NCI-H146 treated with DMSO at 0.1 percent for 48 hours (cell line): ENCODE measurements at regions not wholly inside any gene's neighbourhood (a gene's known extent, or its start where the extent isn't known, plus 50 kb on each side); places are given as distances from the start of the nearest gene placed in this dataset.
"Not testable (repeated sequence)": the region's sequence is repeated elsewhere in the genome, so short reads cannot be mapped to it uniquely, and the experiment has no call there.

Source experiments
- DNase-seq: peaks from one replicate; lab custom pipeline; 2025; ENCODE audit not compliant: unreplicated experiment; lab: John Stamatoyannopoulos, UW

DNA sequence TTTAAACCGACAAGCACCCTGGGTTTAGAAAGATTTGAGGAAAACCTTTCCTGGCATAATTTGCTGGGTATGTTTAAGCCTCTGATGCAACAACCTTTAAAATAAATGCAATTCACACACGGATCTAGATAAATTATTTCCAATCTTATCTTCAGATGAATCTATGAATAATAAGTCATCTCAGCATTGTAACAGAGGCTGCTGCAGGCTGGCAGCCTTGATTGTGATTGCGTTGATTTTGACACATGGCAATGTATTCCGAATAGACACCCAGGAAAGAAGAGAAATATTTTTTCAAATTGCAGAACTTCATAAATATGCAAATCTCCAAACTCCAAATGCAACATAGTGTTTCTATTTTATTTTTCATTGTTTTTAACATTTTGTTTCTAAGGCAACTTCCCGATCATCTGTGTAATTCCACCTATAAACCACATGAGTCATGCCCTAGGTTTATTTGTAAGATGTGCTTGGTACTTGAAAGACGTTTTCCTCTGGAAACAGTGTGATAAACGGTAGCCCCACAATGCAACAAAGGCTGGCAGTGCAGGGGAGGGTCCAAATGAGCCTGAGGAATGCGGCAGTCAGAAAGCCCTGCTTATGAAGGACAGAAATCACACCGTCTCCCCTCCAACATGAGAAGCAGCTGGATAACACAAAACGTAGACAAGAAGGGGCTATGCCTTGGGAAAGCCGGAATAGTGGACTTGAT is 359.0 kb downstream of the BRD1 start:
- no peak for DNase-seq

DNA sequence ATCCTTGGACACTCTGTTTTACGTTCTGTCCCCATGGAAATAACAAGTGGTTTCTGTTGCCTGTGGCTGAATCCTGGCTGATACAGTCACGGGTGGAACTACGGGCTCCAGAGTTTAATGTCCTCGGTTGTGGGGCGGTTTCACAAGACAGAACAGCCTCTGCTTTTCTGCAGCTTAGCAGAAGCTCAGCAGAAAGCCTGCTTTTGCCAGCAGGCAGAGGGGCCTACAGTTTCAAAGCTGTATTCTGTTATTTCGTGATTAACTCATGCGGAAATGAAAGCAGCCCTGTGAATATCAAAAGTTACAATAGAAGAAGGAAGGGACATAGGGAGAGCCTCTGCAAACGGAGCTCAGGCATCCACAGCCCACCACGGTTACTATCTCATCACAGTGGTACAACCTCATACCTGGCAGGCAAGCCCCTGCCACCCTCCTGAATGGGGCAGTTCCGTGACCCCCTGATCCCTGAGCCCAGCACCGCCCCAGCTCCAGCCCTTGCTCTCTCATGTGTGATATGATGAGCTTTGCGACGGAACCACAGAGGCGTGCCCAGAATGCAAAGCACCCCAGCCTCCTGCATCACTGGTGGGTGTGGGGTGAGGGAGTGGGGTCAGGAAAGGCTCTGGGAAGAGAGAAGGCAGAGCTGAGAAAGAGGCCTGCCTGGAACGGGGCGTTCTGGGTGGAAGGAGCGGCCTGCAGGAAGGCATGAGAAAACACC is 360.6 kb downstream of the BRD1 start:
- DNase-seq = no peak

DNA sequence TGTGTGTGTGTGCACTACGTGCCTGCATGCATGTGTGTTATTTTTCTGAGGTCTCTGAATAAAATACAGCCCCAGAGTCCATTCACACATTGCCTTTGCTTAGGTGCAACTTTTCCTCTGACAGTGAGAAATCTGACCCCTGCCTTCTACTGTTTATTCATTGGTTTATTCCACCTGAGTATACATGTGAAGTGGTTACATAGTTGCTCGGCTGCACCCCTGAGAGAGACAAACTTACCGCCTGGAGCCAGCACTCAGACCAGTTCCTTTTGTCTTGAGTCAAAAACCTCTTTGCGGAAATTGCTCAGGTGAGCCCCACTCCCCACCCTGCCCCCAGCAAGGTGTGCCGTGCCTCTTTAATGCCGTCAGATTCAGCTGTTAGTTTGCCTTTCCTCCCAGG is 363.6 kb downstream of the BRD1 start:
- DNase-seq = no peak

DNA sequence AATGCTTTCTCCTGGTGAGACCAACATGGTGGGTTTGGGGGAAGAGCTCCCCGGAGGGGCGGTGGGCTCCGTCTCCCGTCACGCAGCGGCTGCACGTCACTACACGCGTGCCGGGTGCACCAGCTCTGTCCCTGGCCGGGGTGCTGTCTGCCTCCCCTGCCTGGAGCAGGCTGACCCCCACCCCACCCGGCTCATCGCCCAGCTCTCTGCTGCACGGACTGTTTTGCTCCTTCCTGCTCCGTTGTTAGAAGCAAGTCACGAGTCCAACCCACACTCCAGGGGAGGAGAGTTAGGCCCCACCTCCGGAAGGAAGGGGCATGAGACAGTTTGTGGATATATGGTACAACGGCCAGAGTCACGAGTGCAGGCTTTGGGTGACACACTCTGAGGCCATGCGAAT is 364.9 kb downstream of the BRD1 start:
- no peak for DNase-seq

DNA sequence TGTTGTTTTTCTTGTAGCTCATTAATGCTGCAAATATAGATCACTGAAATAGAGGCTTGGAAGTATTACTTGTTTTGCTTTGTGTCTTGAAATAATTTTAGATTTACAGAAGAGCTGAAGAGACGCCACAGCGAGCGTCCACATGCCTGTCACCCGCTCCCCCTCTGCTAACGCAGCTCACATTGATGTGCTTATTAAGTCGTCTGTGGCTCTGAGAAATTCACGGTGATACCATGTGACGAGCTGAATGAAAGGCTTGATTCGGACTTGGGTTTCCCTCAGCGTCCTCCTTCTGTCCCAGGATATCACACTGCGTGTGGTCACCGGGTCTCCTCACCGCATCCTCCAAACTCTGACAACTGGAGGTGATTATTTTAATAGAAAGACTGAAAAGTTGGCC is 365.4 kb downstream of the BRD1 start:
- no peak for DNase-seq

DNA sequence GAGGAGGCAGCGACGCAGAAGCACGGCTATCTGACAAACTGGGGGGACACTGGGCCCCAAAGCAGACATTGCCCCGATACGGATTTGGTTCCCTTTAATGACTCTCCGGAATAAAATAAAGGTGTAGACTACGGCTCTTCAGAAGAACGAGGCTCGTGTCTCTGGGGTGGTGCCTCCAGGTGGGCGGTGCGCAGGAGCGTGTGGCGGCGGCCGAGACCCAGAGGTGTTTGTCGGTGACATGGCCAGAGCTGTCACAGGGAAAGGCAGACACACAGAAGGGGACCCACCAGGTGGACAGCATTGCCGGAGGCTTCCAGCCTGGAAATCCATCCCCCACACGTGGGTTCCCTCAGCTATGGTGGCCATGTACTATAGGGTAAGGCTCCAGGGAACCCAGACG is 366.0 kb downstream of the BRD1 start:
- DNase-seq = no peak

DNA sequence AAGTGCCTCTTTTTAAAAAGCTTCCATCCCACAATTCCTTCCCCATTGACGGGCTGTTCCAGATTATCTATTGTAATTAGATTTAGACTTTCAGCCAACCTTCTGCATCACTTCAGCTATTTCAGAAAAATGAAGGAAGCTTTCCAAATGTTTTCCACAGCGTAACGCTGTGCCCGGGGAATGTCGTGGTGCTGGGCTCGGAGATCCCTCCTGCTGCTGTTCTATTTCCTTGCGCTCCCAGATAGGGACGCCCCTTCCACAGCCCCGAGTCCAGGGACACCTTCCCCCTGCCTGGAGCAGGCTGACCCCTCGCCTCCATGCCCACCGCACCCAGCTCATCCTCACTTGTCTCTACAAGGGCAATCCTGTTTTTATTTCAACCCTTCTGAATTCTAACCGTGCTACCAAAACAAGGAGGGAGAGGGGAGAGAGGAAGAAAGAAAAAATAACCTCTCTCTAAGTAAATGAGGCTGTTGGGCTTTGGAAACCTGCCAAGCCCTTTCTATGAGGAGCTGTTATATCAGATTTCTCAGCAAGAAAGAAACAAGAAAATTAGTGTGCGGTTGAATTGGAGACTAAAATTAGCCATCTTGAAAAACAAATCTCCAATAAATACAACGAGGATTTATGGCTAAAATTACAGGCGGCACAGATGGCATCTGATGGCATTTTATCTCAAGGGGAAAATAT is 366.9 kb downstream of the BRD1 start:
- DNase-seq = no peak

DNA sequence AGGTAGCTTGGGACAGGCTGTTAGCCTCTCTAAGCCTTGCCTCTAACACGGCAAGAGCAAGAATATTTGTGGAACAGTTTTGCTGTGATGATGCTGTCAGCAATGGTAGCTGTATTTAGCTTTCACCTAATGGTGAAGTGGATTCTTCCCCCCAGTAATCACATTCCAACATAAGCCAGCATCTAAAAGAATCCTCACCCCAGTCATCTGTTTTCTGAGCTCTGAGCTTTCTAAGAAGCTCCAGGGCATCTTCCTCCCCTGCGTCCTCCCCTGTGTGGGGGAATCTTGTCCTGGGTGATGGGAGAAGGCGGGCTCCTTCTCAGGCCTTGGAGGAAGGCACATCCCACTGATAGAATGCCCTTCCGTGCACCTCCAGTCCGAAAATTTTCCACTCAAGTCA is 367.6 kb downstream of the BRD1 start:
- DNase-seq = no peak

DNA sequence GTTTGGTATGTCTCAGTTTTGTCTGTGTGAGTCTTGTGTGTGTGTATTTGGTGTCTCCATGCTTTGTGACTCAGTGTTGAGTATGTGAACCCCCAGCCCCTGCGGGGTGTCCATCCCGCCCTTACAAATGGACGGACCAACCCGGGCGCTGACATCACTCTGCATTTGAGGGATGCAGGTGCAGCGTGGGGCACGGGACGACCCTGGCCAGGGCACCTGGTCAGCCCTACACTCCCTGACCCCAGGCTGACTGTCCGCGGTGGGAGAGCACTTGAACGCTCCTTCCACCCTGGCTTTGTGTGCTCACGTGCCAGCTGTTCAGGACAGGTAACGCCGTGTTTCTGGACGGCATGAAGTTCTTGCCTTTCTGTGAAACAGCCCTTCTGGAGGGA is 369.0 kb downstream of the BRD1 start:
- no peak for DNase-seq

DNA sequence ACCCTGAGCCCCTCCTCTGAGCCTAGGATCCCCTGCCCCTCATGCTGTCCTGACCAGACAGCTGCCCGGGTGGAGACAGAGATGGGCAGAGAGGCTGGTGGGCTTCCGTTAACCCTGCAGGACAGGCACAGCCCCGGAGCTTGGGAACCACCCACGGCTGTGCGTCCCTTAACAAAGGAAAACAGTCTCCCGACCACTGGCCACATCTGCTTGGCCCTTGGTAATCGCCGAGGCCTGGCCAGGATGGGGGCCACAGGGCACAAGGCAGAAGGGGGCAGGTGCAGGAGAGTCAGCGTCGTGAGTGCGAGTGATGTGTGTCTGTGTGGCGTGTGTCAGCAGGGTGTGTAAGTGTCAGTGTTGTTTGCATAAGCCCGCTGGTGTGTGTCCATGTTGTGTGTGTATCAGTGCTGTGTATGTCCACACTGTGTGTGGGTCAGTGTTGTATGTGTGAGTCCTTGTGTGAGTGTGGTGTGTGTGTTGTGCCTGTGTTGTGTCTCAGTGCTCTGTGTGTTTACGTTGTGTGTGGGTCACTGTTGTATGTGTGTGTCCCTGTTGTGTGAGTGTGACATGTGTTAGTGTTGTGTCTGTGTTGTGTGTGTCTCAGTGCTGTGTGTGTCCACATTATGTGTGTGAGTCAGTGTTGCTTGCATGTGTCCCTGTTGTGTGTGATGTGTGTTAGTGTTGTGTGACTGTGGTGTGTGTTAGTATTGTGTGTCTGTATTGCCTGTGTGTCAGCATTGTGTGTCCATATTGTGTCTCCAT is 369.5 kb downstream of the BRD1 start:
- no peak for DNase-seq

DNA sequence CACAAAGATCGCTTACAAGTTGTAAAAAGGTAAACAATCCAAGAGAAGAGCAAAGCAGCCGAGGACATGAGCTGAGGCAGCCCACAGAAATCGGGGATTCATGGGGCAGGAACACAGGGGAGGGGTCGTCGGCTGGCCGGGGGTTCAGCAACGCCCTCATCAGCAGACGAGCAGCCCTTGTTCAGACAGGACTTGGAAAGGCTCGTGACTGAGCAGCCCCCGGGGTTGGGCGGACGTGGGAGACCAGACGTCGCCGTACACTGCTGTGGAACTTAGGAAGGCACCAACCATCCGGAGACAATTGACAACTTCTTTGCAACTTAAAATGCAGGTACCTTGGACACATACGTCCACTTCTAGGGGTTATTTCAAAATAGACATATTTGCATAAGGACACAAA is 370.5 kb downstream of the BRD1 start:
- no peak for DNase-seq

DNA sequence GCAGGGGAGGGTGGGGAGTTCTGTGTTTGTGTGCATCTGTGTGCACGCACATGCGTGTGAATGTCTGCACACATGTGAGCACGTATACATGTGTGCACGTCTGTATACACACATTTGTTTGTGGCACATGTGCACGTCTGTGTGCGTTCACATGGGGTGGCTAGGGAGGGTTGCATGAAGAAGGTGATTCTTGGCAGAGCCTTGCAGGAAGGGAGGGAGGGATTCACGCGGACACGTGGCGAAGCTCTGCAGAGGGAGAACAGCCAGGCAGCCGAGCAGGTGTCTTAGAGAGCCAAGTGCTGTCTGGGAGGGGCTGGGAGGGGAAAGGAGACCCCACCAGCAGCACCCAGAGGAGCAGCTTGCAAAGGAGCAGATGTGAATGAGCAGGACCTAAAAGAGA is 372.1 kb downstream of the BRD1 start:
- DNase-seq = no peak

DNA sequence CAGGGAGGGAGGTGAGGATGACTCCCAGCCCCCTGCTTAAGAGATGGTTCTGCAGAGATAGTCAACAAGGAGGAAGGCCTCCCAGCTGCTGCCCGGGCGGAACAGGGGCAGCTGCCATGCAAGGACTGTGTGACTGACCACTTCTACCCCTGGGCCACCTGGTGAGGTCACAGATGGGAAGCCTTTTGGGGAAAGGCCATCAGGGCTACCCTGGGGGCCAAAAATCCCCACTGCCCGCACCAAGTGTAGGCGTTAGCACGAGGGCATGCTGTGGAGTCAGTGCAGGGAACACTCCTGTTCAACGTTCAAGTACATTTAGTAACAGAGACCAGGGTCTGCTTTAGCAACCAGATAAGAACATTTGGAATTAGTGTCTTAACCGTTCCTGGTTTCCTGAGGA is 372.9 kb downstream of the BRD1 start:
- no peak for DNase-seq

DNA sequence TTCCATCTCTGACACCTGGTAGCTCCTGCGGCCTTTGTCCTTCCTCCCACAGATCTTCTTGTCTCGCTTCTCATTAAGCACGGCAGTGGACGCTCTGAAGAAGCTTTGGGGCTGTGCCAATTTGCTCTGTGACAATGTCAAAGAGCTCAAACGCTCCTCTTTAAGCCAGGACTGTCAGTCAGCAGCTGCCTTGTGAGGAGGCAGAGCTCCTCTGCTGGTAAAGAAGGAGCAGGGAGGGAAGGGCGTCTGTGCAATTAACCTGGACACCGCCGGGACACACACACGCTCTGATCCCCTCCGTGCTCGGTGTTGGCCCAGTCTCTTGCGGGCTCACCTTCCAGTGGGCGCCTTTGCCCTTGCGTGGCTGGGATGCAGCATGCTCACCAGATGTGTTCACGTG is 373.9 kb downstream of the BRD1 start:
- DNase-seq = no peak

DNA sequence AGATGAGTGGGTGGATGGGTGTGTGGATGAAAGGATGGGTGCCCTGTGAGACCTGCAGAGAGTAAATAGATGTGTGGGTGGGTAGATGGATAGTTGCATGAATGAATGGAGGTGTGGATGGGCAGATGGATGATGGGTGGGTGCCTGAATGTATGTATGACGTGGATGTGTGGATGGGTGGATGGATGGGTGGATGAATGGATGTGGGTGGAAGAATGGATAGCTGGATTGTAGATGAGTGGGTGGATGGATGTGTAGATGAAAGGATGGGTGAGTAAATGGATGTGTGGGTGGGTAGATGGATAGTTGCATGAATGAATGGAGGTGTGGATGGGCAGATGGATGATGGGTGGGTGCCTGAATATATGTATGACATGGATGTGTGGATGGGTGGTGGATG is 374.7 kb downstream of the BRD1 start:
- not testable (repeated sequence) for DNase-seq

DNA sequence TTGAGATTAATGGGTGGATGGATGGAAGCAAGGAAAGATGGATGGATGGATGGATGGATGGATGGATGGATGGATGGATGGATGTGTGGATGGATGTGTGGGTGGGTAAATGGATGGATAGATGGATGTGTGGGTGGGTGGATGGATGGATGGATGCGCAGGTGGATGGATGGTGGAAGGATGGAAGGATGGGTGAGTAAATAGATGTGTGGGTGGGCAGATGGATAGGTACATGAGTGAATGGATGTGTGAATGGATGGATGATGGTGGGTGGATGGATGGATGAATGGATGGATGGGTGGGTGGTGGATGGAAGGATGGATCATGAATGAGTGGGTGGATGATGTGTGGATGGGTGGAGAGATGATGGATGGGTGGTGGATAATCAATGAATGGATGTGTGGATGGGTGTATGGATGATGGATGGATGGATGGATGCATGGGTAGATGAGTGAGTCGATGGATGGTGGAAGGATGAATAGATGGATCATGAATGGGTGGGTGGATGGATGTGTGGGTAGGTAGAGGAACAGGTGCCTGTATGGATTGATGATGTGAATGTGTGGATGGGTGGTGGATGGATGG is 375.2 kb downstream of the BRD1 start:
- no peak for DNase-seq

DNA sequence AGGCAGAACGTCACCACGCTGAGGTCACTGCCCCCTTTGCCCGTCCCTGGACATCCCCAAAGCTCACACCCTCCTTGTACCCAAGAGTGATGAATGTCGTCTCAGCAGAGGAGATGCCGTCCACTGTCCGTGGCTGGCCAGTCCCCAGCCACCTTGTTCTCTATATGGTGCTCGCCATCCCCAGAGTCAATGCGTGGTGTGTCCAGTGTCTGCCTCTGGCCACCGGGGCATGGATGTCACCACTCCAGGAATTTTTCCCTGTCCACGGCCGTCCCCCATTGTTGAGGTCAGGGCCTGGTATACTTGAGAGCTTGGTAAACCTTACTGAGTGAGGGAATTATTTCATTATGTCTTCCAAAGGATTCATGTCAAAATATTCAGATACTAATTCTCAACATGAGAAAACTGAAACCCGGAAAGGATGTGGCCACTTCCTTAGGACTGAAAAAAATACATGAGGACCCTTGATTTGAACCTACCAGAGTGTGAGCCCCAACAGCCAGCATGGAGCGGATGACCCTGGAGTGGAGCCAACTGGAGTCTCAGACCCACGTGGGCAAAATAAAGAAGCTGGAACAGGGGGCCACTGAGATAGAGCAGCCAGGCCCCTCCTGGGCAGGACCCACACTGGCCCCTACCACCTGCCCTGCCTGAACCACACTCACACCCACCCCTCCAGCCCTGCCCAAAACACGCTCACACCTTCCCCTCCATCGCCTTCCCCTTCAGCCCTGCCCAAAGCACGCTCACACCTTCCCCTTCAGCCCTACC is 376.4 kb downstream of the BRD1 start:
- DNase-seq = no peak

DNA sequence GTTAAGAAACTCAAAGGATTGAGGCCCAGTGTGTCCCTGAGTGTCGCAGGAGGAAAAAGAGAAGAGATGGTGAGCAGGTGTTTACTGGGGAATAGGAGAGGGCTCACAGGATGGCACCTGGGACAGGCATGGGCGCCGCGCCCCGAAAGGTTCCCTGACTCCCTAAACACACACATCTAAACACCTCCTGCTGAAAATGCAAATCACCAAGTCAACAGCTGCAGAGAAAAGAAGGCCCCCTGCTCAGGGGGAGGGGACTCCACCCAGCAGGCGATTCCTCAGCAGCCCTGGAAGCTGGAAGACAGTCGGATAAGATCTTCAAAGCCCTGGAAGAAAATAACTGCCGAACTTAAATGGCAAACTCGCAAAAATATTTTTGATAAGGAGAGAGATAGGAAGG is 377.2 kb downstream of the BRD1 start:
- DNase-seq = no peak

DNA sequence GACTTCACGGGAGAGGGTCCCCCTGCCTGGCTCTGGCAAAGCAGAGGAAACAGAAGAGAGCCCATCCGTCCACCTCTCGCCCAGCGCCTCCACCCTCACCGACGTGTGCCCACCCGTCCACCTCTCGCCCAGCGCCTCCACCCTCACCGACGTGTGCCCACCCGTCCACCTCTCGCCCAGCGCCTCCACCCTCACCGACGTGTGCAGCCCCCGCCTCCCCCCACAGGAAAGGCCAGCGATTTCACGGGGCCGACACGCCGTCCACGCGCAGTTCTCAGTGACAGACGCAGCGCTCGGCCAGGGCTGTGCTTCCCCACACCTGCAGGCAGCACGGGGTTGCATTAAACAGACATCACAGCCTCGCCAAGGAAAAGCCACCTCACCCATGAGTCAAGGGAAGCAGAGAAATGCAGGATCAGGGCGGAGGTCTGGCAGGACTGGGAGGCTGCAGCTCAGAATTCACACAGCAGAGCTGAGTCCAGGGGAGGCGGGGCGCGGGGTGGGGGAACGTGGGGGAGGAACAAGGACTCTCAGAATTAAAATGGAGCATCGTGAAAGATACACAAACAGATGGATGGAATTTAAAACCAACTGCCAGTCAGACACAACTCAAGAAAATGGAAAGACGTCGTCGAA is 377.7 kb downstream of the BRD1 start:
- DNase-seq = no peak

DNA sequence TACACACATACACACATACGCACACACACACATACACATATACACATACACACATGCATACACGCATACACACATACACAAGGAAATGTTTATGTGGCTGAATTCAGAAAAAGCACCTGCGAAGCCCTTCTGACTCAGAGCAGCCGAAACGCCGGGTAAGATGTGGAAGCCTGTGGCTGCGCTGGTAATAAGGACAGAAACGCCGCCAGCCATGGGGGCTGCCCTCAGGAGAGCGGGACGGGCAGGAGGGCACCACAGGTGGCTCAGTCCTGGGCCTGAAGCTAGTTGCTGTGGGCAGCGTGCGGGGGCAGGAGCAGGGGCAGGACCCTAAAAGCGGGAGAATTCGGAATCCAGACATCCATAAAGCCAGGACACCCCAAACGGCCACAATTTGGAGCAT is 378.3 kb downstream of the BRD1 start:
- DNase-seq = no peak
